WI38 (cell line): ENCODE measurements at regions not wholly inside any gene's neighbourhood (a gene's known extent, or its start where the extent isn't known, plus 50 kb on each side); places are given as distances from the start of the nearest gene placed in this dataset.

ENCODE experiments used
- H3K4me3 ChIP-seq: 2 replicates; pipeline ENCODE4 v1.5.1; 2011; ENCODE audit warnings: low read depth, mild to moderate bottlenecking, control low read depth, low read length
- CTCF ChIP-seq: IDR thresholded peaks from 2 replicates; pipeline ENCODE4 v1.5.1; 2012; ENCODE audit warnings: low read depth, mild to moderate bottlenecking, control low read depth, low read length

- H3K4me3 ChIP-seq: peak overlapping the region; percentile 51
- TF ChIP-seq CTCF: no peak
Measured at GRCh38 chr7:130904031-130904757, 170.2 kb upstream of the KLF14 start.

GRCh38 chr7:130904792-130905191, 170.8 kb upstream of the KLF14 start:
- no peak for TF ChIP-seq CTCF
- H3K4me3 ChIP-seq: peak overlapping the region; percentile 51

- no peak for TF ChIP-seq CTCF
Measured at GRCh38 chr7:130906575-130906974, 172.6 kb upstream of the KLF14 start.

GRCh38 chr7:130907439-130907838, 173.4 kb upstream of the KLF14 start:
- no peak for TF ChIP-seq CTCF
- H3K4me3 ChIP-seq: peak overlapping the region; percentile 51

More at GRCh38 chr7:130906575-130906974, 172.6 kb upstream of the KLF14 start:
- H3K4me3 ChIP-seq: peak overlapping the region; percentile 51

GRCh38 chr7:130908345-130909160, 174.5 kb upstream of the KLF14 start:
- no peak for TF ChIP-seq CTCF
- peak overlapping the region; percentile 70 for H3K4me3 ChIP-seq

GRCh38 chr7:130909161-130909836, 175.3 kb upstream of the KLF14 start:
- H3K4me3 ChIP-seq: peak overlapping the region; percentile 70
- TF ChIP-seq CTCF: no peak
